ENCODE measurements at regions not wholly inside any gene's neighbourhood (a gene's known extent, or its start where the extent isn't known, plus 50 kb on each side); places are given as distances from the start of the nearest gene placed in this dataset.
"Not testable (repeated sequence)": the region's sequence is repeated elsewhere in the genome, so short reads cannot be mapped to it uniquely, and the experiment has no call there.

- Mint-ChIP-seq H3K27me3 (peaks cover 16% of the 10 kb centered on the region), H3K4me1 (no peaks in the 10 kb centered on the region)
- ATAC-seq, result no peak
Observed at GRCh38 chr21:32099812-32100416, 178.9 kb downstream of the MIS18A start.

GRCh38 chr21:32096411-32096810 lies 182.4 kb downstream of the MIS18A start:
- peak overlapping the region in 1 of 2 donors; percentile 35 for H3K27ac Mint-ChIP-seq
- ATAC-seq, result peak; percentile 55

More at GRCh38 chr21:32099812-32100416, 178.9 kb downstream of the MIS18A start:
- DNase-seq, result no peak
- Mint-ChIP-seq H3K27ac (no peak overlapping the region), H3K9me3 (no peaks in the 10 kb centered on the region), H3K4me3 (no peak overlapping the region)

GRCh38 chr21:32094804-32095203 lies 184.0 kb downstream of the MIS18A start:
- Mint-ChIP-seq H3K4me3 (no peak overlapping the region), H3K9me3 (no peaks in the 10 kb centered on the region), H3K27ac (peak overlapping the region in 1 of 2 donors; percentile 82), H3K4me1 (no peaks in the 10 kb centered on the region), H3K27me3 (no peaks in the 10 kb centered on the region)
- ATAC-seq (no peak), DNase-seq (no peak)

More at GRCh38 chr21:32096411-32096810, 182.4 kb downstream of the MIS18A start:
- no peak overlapping the region for H3K4me3 Mint-ChIP-seq
- no peaks in the 10 kb centered on the region for H3K27me3 Mint-ChIP-seq
- DNase-seq, result no peak
- H3K9me3 Mint-ChIP-seq, result no peaks in the 10 kb centered on the region
- H3K4me1 Mint-ChIP-seq, result no peaks in the 10 kb centered on the region

GRCh38 chr21:32093646-32094462 lies 185.0 kb downstream of the MIS18A start:
- no peak overlapping the region for H3K4me3 Mint-ChIP-seq
- DNase-seq (no peak), ATAC-seq (no peak)
- H3K27ac Mint-ChIP-seq, result no peak overlapping the region
- no peaks in the 10 kb centered on the region for H3K27me3 Mint-ChIP-seq
- no peaks in the 10 kb centered on the region for H3K9me3 Mint-ChIP-seq
- no peaks in the 10 kb centered on the region for H3K4me1 Mint-ChIP-seq

- no peaks in the 10 kb centered on the region for H3K9me3 Mint-ChIP-seq
- H3K4me1 Mint-ChIP-seq, result peaks cover 5% of the 10 kb centered on the region
- ATAC-seq (no peak), DNase-seq (no peak)
- no peak overlapping the region for H3K4me3 Mint-ChIP-seq
- H3K27me3 Mint-ChIP-seq, result no peaks in the 10 kb centered on the region
- H3K27ac Mint-ChIP-seq, result no peak overlapping the region
Observed at GRCh38 chr21:32090956-32091355, 187.9 kb downstream of the MIS18A start.

GRCh38 chr21:32089766-32090165 lies 189.1 kb downstream of the MIS18A start:
- Mint-ChIP-seq H3K4me1 (peaks cover 5% of the 10 kb centered on the region), H3K27ac (no peak overlapping the region), H3K4me3 (no peak overlapping the region), H3K27me3 (no peaks in the 10 kb centered on the region), H3K9me3 (no peaks in the 10 kb centered on the region)
- DNase-seq (no peak), ATAC-seq (no peak)

GRCh38 chr21:32088471-32088870 lies 190.4 kb downstream of the MIS18A start:
- DNase-seq (no peak), ATAC-seq (no peak)
- peaks cover 5% of the 10 kb centered on the region for H3K4me1 Mint-ChIP-seq
- no peak overlapping the region for H3K27ac Mint-ChIP-seq
- no peak overlapping the region for H3K4me3 Mint-ChIP-seq
- no peaks in the 10 kb centered on the region for H3K27me3 Mint-ChIP-seq
- no peaks in the 10 kb centered on the region for H3K9me3 Mint-ChIP-seq

GRCh38 chr21:32087447-32087846 lies 191.4 kb downstream of the MIS18A start:
- no peak overlapping the region for H3K27ac Mint-ChIP-seq
- H3K9me3 Mint-ChIP-seq, result no peaks in the 10 kb centered on the region
- H3K27me3 Mint-ChIP-seq, result no peaks in the 10 kb centered on the region
- ATAC-seq, result no peak
- no peak for DNase-seq
- H3K4me3 Mint-ChIP-seq, result no peak overlapping the region
- peaks cover 5% of the 10 kb centered on the region for H3K4me1 Mint-ChIP-seq

GRCh38 chr21:32083197-32083596 lies 195.7 kb downstream of the MIS18A start:
- H3K27me3 Mint-ChIP-seq, result peaks cover 8% of the 10 kb centered on the region
- H3K9me3 Mint-ChIP-seq, result no peaks in the 10 kb centered on the region
- DNase-seq, result no peak
- no peak for ATAC-seq
- peaks cover 5% of the 10 kb centered on the region for H3K4me1 Mint-ChIP-seq
- H3K27ac Mint-ChIP-seq, result peak overlapping the region in 1 of 2 donors; percentile 28
- H3K4me3 Mint-ChIP-seq, result no peak overlapping the region

GRCh38 chr21:32082466-32082865 lies 196.4 kb downstream of the MIS18A start:
- peak overlapping the region in 1 of 2 donors; percentile 45 for H3K27ac Mint-ChIP-seq
- DNase-seq (no peak), ATAC-seq (no peak)
- H3K9me3 Mint-ChIP-seq, result no peaks in the 10 kb centered on the region
- H3K27me3 Mint-ChIP-seq, result peaks cover 8% of the 10 kb centered on the region
- no peak overlapping the region for H3K4me3 Mint-ChIP-seq
- H3K4me1 Mint-ChIP-seq, result peaks cover 2% of the 10 kb centered on the region

GRCh38 chr21:32073593-32073992 lies 200.8 kb downstream of the HUNK start:
- Mint-ChIP-seq H3K27ac (no peak overlapping the region), H3K4me3 (no peak overlapping the region), H3K4me1 (no peaks in the 10 kb centered on the region), H3K9me3 (no peaks in the 10 kb centered on the region), H3K27me3 (no peaks in the 10 kb centered on the region)
- ATAC-seq, result no peak
- DNase-seq, result no peak

- no peak overlapping the region for H3K27ac Mint-ChIP-seq
- no peaks in the 10 kb centered on the region for H3K9me3 Mint-ChIP-seq
- no peak for ATAC-seq
- no peaks in the 10 kb centered on the region for H3K4me1 Mint-ChIP-seq
- no peak overlapping the region for H3K4me3 Mint-ChIP-seq
- DNase-seq, result no peak
- H3K27me3 Mint-ChIP-seq, result no peaks in the 10 kb centered on the region
Observed at GRCh38 chr21:32073190-32073589, 200.4 kb downstream of the HUNK start.

GRCh38 chr21:32071620-32072019 lies 198.8 kb downstream of the HUNK start:
- H3K27me3 Mint-ChIP-seq, H3K4me1 Mint-ChIP-seq, H3K9me3 Mint-ChIP-seq, ATAC-seq, H3K27ac Mint-ChIP-seq, H3K4me3 Mint-ChIP-seq, DNase-seq: not testable (repeated sequence)

GRCh38 chr21:32070676-32071330 lies 198.0 kb downstream of the HUNK start:
- no peaks in the 10 kb centered on the region for H3K27me3 Mint-ChIP-seq
- H3K4me1 Mint-ChIP-seq, result no peaks in the 10 kb centered on the region
- no peaks in the 10 kb centered on the region for H3K9me3 Mint-ChIP-seq
- no peak for ATAC-seq
- no peak overlapping the region for H3K27ac Mint-ChIP-seq
- no peak overlapping the region for H3K4me3 Mint-ChIP-seq
- DNase-seq, result no peak

GRCh38 chr21:32070126-32070525 lies 197.3 kb downstream of the HUNK start:
- DNase-seq (no peak), ATAC-seq (no peak)
- Mint-ChIP-seq H3K27ac (no peak overlapping the region), H3K9me3 (no peaks in the 10 kb centered on the region), H3K4me3 (no peak overlapping the region), H3K27me3 (no peaks in the 10 kb centered on the region), H3K4me1 (no peaks in the 10 kb centered on the region)

- Mint-ChIP-seq H3K4me3 (no peak overlapping the region), H3K27ac (no peak overlapping the region)
Observed at GRCh38 chr21:32065654-32066053, 192.8 kb downstream of the HUNK start.

More at GRCh38 chr21:32065654-32066053, 192.8 kb downstream of the HUNK start:
- Mint-ChIP-seq H3K4me1 (no peaks in the 10 kb centered on the region), H3K27me3 (no peaks in the 10 kb centered on the region), H3K9me3 (no peaks in the 10 kb centered on the region)
- no peak for ATAC-seq
- DNase-seq, result no peak

Measured in stimulated activated naive CD8-positive, alpha-beta T cell treated with anti-CD3 and anti-CD28 coated beads, Interleukin-15, amount 100 ng/mL, for 72 hours (primary cell).